ENCODE measurements at regions not wholly inside any gene's neighbourhood (a gene's known extent, or its start where the extent isn't known, plus 50 kb on each side); places are given as distances from the start of the nearest gene placed in this dataset.
"Not testable (repeated sequence)": the region's sequence is repeated elsewhere in the genome, so short reads cannot be mapped to it uniquely, and the experiment has no call there.

DNA sequence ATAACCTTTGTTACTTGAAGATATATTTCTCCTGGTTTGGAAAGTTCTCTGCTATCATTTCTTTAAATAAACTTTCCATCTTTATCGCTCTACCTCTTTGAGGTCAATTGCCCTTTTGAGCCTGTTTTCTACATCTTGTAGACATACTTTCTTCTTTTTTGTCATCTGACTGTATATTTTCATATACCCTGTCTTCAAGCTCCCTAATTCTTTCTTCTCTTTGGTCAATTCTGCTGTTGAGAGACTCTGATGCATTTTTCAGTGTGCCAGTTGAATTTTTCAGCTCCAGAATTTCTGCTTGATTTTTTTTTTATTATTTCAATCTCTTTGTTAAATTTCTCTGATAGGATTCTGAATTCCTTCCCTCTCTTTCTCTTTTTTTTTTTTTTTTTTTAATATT, 511.2 kb upstream of the GRAMD2B start:
- FAIRE-seq: no peak

DNA sequence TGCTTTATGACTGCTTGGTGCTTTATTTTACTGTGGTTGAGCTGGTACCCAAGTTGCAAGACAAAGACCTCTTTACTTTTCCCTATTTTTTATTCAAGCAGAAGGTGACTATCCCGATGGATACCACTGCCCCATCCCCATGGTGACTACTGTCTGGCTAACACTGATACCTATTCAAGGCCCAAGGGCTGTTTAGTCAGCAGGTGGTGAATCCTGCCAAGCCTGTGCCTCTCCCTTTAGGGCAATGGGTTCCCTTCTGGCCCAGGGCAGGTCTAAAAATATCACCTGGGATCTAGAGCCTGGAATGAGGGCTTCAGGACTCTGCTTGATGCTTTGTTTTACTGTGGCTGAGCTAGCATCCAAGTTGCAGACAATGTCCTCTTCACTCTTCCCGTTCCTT, 510.0 kb upstream of the GRAMD2B start:
- FAIRE-seq: no peak

DNA sequence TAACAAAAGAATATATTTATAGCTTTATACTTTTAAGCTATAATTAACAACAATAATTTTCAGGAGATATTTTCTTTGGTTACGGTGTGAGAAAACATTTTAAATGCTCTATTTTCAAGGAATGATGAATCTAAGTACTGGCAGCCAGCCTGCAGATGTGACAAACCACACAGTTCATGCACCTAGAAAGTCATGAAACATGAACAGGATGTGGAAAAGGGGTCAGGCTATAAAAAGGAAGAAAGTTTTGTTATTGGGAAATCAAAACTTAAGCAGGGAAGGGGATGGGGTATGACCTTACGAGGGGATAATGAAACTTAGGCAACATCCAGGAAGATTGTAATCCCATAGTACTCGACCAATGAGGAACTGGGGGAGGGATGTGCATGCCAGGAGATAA, 508.7 kb upstream of the GRAMD2B start:
- no peak for FAIRE-seq

DNA sequence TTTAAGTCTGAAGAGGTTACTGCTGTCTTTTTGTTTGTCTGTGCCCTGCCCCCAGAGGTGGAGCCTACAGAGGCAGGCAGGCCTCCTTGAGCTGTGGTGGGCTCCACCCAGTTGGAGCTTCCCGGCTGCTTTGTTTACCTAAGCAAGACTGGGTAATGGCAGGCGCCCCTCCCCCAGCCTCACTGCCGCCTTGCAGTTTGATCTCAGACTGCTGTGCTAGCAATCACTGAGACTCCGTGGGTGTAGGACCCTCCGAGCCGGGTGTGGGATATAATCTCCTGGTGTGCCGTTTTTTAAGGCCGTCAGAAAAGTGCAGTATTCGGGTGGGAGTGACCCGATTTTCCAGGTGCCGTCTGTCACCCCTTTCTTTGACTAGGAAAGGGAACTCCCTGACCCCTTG, 499.3 kb upstream of the GRAMD2B start:
- not testable (repeated sequence) for FAIRE-seq

DNA sequence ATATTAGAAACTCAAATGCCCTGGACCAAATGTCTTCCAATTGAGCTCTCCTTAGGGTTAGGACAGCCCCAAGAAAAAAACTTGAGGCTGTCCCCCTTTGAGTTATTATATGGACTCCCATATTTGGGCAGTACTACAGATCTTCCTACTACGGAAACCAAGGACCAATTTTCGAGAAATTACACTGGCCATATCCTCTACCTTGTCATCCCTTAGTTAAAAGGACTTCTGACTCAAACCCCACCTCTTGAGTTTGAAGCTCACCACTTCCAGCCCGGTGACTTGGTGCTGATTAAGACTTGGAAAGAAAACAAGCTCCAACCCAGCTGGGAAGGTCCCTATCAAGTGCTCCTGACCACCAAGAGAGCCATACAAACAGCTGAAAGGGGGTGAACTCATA, 497.0 kb upstream of the GRAMD2B start:
- no peak for FAIRE-seq

DNA sequence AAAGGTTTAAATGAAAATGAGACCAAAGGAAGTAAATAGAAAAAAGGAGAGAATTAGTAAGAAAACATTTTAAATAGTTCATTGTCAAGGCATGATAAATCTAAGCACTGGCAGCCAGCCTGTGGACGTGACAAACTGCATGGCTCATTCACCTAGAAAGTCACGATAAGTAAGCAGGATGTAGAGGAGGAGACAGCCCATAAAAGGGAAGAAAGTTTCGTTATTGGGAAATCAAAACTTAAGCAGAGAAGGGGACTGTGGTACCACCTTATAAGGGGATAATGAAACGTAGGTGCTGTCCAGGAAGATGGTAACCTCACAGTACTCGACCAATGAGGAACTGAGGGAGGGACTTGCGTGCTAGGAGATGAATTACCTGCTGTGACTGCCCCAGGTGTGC, 494.5 kb upstream of the GRAMD2B start:
- FAIRE-seq: no peak

DNA sequence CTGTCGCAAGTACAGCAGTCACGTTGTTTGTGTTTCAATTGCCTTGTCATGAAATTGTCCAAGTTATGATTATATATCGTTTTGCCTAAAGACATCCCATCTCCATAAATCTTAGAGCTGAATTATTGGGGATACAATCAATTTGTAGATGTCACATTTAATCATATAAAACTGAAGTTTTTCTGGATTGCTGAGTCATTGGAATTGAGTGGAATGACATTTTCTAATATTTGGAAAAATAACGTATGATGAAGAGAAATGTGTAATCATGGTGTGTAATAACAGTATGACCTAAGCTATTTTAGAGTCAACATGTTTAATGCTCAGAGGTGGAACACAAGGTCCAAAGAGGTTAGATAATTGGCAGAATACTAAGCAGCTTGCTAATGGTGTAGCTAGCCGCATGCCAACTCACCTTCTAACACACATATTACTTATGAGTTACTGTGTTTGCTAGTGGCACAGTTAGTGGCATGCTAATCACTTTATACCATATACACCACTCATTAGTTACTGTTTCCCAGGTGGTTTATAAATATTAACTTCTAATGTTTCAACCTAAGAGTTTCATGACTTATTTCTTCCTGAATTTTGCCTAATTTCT, 473.1 kb upstream of the GRAMD2B start:
- no peak for FAIRE-seq

DNA sequence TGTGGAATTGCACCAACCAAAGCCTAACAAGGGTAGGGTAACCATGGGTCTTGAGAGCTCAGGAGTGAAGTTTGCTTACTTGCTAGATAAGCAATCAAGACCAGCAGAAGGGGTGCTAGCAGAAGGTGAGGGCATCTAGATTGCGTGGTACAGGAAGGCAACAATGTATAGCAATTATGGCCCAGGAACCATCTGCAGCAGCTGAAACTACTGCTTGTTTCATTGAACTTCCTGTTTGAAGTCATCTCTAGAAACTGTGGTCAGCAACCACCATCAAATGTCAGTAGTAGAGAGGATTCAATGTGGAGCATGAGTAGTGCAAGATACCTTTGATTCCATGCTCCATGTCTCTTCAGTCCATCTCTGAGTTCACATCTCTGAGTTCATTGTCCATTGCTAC, 462.1 kb upstream of the GRAMD2B start:
- FAIRE-seq: no peak

DNA sequence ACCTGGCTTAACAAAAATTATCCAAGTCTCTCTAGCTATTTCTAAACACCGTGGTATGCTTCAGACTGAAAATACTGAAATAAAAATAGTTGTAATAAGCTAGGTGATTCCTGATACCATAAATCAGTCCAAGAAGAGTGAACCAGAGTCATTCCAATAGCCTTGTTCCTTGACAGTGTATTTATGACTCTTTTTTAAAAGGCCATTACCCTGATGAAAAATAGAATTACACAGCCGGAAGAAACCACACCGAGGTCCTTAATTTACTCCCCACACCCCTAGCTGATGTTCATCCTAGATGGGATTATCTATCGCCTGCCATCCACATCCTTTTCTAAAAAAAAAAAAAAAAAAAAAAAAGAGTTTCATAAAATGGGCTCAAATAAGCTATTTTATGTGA, 457.6 kb upstream of the GRAMD2B start:
- no peak for FAIRE-seq

DNA sequence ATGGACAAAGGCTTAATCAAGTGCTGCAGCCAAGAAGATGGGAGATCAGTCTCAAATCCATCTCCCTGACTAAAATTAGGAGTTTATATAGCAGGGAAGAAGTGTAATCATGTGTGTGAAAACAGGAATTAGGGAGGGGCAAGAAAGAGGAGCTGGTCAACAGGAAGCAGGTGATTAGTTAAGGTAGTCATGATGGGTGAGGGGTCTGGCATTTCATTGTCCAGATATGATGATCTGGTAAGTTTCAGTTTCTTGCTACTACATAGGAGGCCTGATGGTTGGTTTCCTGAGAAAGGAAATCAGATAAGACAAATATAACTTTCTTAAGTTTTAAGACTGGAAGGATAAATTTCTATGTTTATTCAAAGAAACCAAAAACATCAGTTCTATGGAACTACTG, 455.6 kb upstream of the GRAMD2B start:
- FAIRE-seq: no peak

DNA sequence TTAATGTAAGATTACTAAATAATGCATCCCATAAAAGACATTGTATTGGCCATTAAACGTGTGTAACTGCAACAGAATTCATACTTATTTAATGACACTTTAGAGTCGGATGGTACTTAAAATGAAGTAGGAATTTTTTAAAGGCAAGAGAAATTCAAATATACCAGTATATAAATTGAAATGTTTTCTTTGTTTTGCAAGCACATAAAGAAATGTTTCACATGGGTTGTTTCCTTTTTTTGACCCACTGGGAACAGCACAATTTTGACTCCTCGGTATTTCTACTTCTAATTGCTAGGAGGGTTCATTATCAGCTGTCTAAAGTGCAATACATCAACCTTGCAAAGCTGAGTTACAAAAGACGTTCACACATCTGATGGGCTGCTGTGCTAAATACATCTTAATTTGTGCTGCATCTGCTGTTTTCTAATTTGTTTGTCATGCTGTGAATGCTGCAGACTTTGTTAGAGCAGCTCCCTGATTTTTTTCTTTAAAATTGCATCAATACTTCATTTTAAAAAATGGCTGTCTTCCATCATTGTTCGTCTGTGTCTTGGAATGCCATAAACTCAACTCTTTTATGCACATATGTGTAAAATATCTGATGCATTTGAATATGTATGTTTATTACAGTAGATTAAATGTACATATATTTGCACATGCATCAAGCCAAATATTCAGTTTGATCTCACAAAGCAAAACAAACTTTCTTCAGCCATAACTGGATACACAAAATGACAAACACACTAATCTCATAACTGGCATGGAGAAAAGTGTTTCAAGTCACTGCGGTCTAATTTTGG, 454.0 kb upstream of the GRAMD2B start:
- FAIRE-seq: no peak

DNA sequence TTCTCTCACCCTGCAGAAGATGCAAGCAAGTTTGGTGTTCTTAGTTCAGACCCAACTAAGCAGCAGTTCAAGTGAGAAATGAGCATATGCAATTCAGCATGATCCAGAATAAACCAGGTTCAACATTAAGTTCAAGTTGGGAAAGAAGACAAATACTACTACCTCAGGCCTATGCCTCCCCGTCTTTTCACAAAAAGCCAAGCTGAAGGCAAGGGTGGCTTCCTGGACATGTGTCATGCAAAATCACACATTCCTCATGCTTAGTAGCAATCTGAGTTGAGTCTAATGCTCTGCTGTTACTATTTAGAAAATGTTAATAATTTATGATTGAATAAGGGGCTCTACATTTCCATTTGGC, 453.4 kb upstream of the GRAMD2B start:
- FAIRE-seq: no peak

DNA sequence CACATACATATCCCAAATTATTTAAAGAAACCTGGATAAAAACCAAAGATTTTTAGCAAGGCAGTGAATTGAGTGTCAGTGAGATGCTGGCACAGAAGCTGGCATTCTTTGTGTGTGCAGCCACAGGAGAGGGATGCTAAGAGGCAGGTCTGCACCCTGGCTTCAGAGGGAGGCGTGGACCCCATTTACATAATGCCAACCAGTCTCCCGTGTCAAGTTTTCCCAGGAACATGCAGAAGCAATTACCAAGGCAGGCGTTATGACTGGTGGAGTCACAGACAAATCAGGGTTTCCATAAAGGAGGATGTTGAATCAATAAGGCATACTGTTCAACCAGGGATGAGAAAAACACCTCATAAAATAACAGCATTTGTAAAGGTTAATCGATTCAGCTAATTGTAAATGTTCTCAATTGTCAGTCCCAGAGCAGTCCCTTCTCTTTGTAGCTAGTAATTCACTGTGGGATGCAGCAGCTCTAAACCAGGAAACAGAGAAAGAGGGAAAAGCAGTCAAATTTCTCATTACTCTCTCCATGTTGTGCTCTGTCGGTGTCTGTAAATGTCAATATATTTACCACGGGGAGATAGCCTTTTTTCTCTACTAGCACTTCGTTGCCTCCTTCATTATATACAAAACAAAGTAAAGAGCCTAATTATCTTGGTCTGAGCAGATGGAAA, 452.4 kb upstream of the GRAMD2B start:
- no peak for FAIRE-seq

DNA sequence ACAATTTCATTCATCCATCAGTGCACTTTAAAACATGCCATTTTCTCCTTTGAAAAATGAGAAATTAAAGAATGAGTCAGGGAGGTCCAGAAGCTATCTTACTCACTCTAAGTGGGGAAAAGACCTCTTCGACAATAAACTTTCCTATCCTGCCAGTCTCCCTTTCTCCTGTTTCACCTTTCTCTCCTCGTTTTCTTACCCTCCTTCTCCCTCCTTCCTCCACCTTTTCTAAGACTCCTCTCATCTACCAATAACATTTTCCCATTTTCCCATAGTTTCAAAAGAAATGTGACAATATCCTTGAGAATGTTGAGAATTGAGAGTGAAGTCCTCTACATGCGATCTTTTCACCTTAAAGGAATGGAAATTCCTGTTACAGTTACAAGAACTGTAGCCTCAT, 450.5 kb upstream of the GRAMD2B start:
- FAIRE-seq: no peak

DNA sequence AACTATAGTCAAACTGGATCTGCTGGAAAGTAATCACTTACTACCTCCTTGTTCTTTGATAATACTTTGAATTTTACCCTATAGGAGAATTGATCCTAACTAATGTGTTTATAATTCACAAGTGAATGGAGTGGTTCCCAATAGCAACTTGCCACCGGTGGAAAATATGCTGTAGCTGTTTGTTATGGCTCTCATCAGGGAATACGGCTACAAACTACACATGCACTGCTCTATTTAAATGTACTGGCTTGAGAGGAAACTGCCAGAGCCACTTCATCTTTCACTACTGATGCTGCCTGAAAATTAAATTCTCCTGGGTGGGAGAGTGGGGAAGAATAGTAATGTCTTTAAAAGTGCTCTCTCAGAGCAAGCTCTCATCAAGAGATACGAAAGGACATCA, 448.5 kb upstream of the GRAMD2B start:
- FAIRE-seq: no peak

DNA sequence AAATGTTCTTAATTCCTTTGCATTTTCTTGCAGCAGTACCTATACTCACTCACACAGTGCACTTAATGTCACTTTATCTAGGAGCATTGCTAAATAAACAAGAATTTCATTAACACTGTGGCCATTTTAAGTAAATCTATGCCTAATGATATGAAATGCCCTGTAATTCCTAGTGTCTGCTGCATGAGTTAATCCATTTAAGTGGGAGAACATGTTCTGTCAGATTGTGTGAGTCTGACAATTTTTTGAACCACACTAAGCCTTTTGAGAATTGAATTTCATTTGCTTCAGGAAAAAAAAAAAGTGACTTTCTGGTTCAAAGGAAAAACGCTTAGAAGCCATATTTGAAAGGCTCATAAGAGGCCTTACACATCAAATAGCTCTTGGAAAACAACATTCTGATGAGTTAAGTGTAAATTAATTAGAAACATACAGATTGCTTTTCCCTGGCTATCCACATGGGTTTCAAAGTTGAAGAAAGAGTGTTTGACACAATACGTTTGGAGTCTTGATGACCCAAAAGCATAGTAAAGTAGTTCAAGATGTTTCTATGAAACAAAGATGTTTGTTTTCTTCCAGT, 446.7 kb upstream of the GRAMD2B start:
- FAIRE-seq: no peak

DNA sequence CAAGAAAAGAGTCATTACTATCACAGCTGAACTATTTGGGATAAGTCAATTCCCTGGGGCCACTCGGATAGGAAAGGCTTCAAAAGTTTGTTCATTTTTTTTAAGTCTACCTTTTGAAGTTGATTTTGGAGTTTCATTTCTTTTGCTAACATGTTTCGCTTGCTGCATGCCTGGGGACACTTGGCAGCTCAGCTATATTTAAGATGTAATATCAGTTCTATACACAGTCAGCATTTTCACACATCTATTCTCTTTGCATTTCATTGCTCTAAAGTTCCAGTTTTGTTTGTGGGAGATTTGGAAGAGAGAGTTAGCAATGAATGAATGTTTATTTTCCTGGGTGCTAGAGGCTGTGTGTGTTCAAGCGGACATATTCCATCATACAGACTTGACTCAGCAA, 445.2 kb upstream of the GRAMD2B start:
- no peak for FAIRE-seq

DNA sequence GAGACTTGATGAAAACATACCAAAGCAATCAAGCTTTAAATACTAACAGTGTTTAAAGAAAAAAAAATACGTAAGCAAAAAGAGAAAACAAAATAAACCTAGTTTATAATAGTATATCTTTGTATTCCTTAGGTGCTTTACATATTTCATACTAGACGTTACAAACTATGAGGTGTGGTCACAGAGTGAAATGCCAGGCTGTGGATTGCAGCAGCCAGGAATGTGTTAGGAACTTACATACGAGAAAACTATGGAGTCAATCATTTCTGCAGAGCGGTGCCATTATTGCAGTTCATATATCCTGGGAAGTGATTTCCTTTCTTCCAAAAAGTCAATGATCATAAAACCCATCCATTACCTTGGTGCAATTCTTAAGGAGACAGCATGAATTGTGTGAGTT, 443.6 kb upstream of the GRAMD2B start:
- no peak for FAIRE-seq

DNA sequence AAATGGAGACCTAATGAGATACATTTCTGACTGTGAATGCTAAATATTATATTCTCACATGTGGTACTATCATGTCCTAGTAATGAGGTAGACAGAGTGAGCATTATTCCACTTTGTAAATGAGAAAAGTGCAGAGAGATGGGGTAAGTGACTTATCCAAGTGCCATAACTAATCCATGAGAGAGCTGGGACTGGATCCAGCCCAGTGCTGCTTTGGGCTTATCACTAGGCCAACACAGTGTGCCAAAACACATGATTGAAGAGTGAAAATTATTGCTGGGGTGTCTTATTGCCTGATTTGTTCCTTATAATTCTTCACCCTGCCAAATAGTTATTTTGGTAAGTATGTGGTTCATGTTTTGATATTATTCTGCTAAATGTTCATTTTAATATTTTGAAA, 442.2 kb upstream of the GRAMD2B start:
- no peak for FAIRE-seq

DNA sequence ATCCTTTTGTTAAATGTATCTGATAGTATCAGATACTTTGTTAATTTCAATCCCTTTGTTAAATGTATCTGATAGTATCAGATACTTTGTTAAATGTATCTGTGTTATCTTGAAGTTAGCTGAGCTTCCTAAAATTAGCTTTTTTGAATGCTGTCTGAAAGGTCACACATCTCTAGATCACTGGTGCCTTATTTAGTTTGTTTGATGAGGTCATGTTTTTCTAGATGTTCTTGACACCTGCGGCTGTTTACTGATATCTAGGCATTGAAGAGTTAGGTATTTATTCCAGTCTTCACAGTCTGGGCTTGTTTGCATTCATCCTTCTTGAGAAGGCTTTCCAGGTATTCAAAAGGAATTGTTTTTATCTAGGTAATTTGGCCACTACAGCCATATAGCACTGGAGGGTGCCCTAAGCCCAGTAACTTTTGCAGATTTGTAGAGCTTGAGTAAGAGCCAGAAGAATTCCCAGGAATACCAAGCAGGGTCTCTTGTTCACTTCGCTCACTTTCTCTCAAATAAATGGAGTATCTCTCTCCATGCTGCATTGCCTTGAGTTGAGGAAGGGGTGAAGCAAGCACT, 435.4 kb upstream of the GRAMD2B start:
- no peak for FAIRE-seq

DNA sequence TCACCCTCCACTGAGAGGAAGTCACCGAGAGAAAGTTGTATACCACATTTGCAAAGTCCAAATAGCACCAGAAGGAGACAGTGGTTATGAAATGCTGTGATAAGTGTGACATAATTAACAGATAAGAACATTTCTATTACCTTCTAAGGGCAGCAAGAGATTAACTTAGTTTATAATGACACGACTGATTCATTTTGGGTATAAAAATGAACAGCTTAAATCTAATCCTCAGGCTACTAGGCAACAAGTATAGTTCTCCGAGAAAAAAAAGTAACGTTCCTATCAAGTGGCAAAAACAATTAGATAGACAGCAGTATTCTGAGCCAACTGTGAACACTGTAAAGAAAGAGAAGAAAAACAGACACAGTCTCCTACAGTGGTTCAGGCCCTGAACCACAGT, 431.2 kb upstream of the GRAMD2B start:
- no peak for FAIRE-seq

DNA sequence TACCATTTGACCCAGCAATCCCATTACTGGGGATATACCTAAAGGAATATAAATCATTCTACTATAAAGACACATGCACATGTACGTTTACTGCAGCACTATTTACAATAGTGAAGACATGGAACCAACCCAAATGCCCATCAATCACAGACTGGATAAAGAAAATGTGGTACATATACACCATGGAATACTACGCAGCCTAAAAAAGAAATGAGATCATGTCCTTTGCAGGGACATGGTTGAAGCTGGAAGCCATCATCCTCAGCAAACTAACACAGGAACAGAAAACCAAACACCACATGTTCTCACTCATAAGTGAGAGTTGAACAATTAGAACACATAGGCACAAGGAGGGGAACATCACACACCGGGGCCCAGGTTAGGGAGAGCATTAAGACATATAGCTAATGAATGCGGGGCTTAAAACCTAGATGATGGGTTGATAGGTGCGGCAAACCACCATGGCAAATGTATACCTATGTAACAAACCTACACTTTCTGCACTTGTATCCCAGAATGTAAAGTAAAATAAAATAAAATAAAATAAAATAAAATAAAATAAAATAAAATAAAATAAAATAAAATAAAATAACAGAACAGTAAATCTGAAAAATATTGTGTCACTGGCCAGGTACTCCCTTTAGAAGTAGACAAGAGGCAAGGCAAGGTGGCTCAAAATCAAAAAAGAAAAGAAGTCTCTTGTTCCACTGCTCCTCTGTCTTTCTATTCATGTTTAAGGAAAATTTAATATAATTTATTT, 423.8 kb upstream of the GRAMD2B start:
- not testable (repeated sequence) for FAIRE-seq

DNA sequence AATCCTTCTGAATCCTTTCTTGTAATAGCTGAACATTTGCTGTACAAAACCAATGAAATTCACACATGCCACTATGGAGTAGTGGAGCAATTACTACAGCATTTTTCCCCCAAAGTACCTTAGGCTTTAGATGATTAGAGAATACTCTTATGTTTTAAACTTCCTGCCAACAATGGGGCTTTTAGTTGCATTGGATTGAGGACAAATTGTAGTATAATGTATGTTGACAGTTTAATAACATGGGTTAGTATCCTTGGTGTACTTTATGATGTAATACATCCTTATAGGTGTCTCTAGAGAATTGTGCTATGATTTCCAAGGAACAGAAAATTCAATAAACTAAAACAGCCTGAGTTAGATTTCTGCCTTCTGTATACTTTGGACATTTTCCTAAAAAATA, 422.7 kb upstream of the GRAMD2B start:
- no peak for FAIRE-seq
